PC-3 (cell line): ENCODE measurements at regions not wholly inside any gene's neighbourhood (a gene's known extent, or its start where the extent isn't known, plus 50 kb on each side); places are given as distances from the start of the nearest gene placed in this dataset.

ENCODE experiments used
- ATAC-seq: fragments of 200-7000 bp; cut with Tn5 transposase; 2 replicates; pipeline ENCODE4 v1.9.1; 2020; ENCODE audit warnings: mild to moderate bottlenecking, moderate library complexity
- BruUV-seq: library from RNA; stranded (reverse); fragments of 400-500 nt; replicated peaks from 2 replicates; lab custom pipeline; 2021; lab: Mats Ljungman, UMichigan
- CTCF ChIA-PET: fragments of 300-600 bp; sonication (Branson Sonifier 250); formaldehyde crosslinking; loops from one replicate; lab custom pipeline; 2022; ENCODE audit warnings: antibody characterized with exemption; lab: Charles Lee
- POLR2A ChIA-PET: fragments of 300-600 bp; sonication (Branson Sonifier 250); formaldehyde crosslinking; loops from one replicate; lab custom pipeline; 2022; ENCODE audit warnings: antibody characterized with exemption; ENCODE audit not compliant: unreplicated experiment; lab: Charles Lee
- DNase-seq: peaks from one replicate; pipeline ENCODE4 v3.0.0-alpha.2; 2015
- H2AFZ ChIP-seq: fragments of 300-600 bp; sonication (generic); 2 replicates; pipeline ENCODE4 v1.6.0; 2016; ENCODE audit warnings: antibody characterized with exemption, low read length
- H3F3A ChIP-seq: fragments of 300-600 bp; sonication (generic); one replicate; pipeline ENCODE4 v1.6.0; 2017; ENCODE audit warnings: antibody characterized with exemption, low read length, control low read depth, mild to moderate bottlenecking; ENCODE audit not compliant: unreplicated experiment
- H3K27ac ChIP-seq: fragments of 300-600 bp; sonication (generic); 2 replicates; pipeline ENCODE4 v1.5.1; 2016; ENCODE audit warnings: mild to moderate bottlenecking, low read length
- H3K27me3 ChIP-seq: fragments of 300-600 bp; sonication (generic); 2 replicates; pipeline ENCODE4 v1.6.1; 2016; ENCODE audit warnings: low read length, mixed read lengths
- H3K36me3 ChIP-seq: fragments of 300-600 bp; sonication (generic); 2 replicates; pipeline ENCODE4 v1.6.1; 2016; ENCODE audit warnings: low read depth, mixed run types, low read length, mixed read lengths
- H3K4me1 ChIP-seq: fragments of 300-600 bp; sonication (generic); 2 replicates; pipeline ENCODE4 v1.5.1; 2016; ENCODE audit warnings: low read length; ENCODE audit not compliant: insufficient read depth
- H3K4me2 ChIP-seq: fragments of 300-600 bp; sonication (generic); 2 replicates; pipeline ENCODE4 v1.6.0; 2016; ENCODE audit warnings: low read length
- H3K4me3 ChIP-seq: fragments of 300-600 bp; sonication (generic); 2 replicates; pipeline ENCODE4 v1.5.1; 2016; ENCODE audit warnings: mild to moderate bottlenecking, low read length, mixed read lengths
- H3K79me2 ChIP-seq: fragments of 300-600 bp; sonication (generic); 2 replicates; pipeline ENCODE4 v1.6.1; 2017; ENCODE audit warnings: low read length, mixed read lengths
- H3K9ac ChIP-seq: fragments of 300-600 bp; sonication (generic); 2 replicates; pipeline ENCODE4 v1.6.0; 2016; ENCODE audit warnings: mild to moderate bottlenecking, low read length
- H3K9me2 ChIP-seq: fragments of 300-600 bp; sonication (generic); replicated peaks from 2 replicates; pipeline ENCODE4 v1.6.1; 2016; ENCODE audit warnings: mixed run types, low read length, mixed read lengths
- H3K9me3 ChIP-seq: fragments of 300-600 bp; sonication (generic); 2 replicates; pipeline ENCODE4 v1.6.1; 2016; ENCODE audit warnings: low read length, mixed read lengths
- H4K20me1 ChIP-seq: fragments of 300-600 bp; sonication (generic); 2 replicates; pipeline ENCODE4 v1.6.1; 2016; ENCODE audit warnings: low read length, mixed read lengths
- EZH2 ChIP-seq: fragments of 300-600 bp; sonication (generic); IDR thresholded peaks from one replicate; pipeline ENCODE4 v1.6.1; 2017; ENCODE audit warnings: antibody characterized with exemption, mild to moderate bottlenecking, low read length; ENCODE audit not compliant: unreplicated experiment
- EZH2phosphoT487 ChIP-seq: fragments of 300-600 bp; sonication (generic); IDR thresholded peaks from 2 replicates; pipeline ENCODE4 v1.6.1; 2018; ENCODE audit warnings: mild to moderate bottlenecking, antibody characterized with exemption, low read length, borderline replicate concordance
- intact Hi-C: fragments of 100-400 bp; cut with micrococcal nuclease; formaldehyde crosslinking; loops from 2 replicates; pipeline ENCODE4 v1.9.0; 2023
- TF ChIP-seq, protein P1 (sequence below): fragments of 300-600 bp; sonication (generic); conservative IDR thresholded peaks from 2 replicates; pipeline ENCODE4 v1.5.1; 2017; ENCODE audit warnings: antibody characterized with exemption, low read depth, mild to moderate bottlenecking, low read length

DNA sequence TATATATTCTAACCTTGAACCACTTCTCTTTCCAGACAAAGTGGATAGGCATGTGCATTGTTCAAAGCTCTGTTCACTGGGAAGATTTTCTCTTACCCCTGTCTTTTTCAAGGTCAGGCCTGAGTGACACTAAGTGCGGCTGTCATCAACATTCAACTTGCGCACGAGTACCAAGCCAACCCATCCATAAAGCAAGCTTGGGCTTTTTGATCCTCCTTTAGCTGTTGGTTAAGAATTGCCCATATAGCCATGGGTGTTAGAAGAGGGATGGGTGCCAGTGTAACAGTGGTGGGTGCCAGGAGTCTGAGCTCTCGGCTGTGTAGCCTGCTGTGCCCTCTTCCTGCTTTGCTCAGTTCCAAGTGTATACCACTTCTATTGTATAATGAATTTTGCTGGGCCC is 136.1 kb downstream of the GLUL start:
- Histone ChIP-seq H3K9me2 (no peaks in the 10 kb centered on the region), H2AFZ (no peak overlapping the region), H3F3A (no peaks in the 10 kb centered on the region), H3K27me3 (no peaks in the 10 kb centered on the region), H3K36me3 (no peaks in the 10 kb centered on the region), H3K4me3 (no peak overlapping the region), H3K27ac (no peak overlapping the region), H3K4me2 (no peak overlapping the region), H3K9me3 (no peaks in the 10 kb centered on the region), H3K79me2 (no peaks in the 10 kb centered on the region), H3K9ac (no peak overlapping the region), H4K20me1 (no peaks in the 10 kb centered on the region), H3K4me1 (peaks cover 10% of the 10 kb centered on the region)
- ChIA-PET POLR2A (no interaction called here), CTCF (no interaction called here)
- TF ChIP-seq EZH2phosphoT487 (no peak), EZH2 (no peak)
- TF ChIP-seq, protein P1, sequence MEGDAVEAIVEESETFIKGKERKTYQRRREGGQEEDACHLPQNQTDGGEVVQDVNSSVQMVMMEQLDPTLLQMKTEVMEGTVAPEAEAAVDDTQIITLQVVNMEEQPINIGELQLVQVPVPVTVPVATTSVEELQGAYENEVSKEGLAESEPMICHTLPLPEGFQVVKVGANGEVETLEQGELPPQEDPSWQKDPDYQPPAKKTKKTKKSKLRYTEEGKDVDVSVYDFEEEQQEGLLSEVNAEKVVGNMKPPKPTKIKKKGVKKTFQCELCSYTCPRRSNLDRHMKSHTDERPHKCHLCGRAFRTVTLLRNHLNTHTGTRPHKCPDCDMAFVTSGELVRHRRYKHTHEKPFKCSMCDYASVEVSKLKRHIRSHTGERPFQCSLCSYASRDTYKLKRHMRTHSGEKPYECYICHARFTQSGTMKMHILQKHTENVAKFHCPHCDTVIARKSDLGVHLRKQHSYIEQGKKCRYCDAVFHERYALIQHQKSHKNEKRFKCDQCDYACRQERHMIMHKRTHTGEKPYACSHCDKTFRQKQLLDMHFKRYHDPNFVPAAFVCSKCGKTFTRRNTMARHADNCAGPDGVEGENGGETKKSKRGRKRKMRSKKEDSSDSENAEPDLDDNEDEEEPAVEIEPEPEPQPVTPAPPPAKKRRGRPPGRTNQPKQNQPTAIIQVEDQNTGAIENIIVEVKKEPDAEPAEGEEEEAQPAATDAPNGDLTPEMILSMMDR = no peak
- ATAC-seq (no peak), DNase-seq (no peak)
- no TSS peak for BruUV-seq
- intact Hi-C loops = no loop called here

DNA sequence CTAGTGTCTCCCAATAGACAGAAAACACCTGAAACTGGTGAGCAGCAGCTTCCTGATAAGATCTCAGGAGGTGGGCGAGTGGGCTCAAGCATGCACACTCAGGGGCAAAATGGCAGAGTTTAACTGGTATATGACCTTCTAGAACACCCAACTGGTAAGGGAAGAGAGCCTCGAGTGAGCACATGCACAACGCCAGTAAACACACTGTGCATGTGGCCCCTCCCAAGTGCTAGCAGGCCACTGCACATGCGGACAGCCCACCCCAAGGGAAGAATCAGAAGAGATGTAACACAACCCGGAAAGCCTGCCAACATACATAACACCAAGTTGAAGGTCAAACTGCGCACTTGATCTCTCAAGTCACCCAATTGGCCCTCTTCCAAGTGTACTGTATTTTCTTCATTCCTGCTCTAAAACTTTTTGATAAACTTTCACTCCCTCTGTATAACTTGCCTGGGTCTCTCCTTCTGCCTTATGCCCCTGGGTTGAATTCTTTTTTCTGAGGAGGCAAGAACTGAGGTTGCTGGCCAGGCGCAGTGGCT is 138.2 kb downstream of the GLUL start:
- Histone ChIP-seq H3K9me2 (no peaks in the 10 kb centered on the region), H2AFZ (no peak overlapping the region), H3K79me2 (no peaks in the 10 kb centered on the region), H3K27ac (no peak overlapping the region), H3K4me1 (peaks cover 4% of the 10 kb centered on the region; the same call in 1 of the 2 replicates), H3K9ac (no peak overlapping the region), H3K36me3 (no peaks in the 10 kb centered on the region), H3K4me3 (no peak overlapping the region), H4K20me1 (no peaks in the 10 kb centered on the region), H3F3A (no peaks in the 10 kb centered on the region), H3K9me3 (no peaks in the 10 kb centered on the region), H3K4me2 (no peak overlapping the region), H3K27me3 (no peaks in the 10 kb centered on the region)
- DNase-seq (no peak), ATAC-seq (no peak)
- ChIA-PET CTCF (no interaction called here), POLR2A (no interaction called here)
- BruUV-seq = no TSS peak
- intact Hi-C loops = no loop called here
- TF ChIP-seq, protein P1 = no peak
- TF ChIP-seq EZH2phosphoT487 (no peak), EZH2 (no peak)

DNA sequence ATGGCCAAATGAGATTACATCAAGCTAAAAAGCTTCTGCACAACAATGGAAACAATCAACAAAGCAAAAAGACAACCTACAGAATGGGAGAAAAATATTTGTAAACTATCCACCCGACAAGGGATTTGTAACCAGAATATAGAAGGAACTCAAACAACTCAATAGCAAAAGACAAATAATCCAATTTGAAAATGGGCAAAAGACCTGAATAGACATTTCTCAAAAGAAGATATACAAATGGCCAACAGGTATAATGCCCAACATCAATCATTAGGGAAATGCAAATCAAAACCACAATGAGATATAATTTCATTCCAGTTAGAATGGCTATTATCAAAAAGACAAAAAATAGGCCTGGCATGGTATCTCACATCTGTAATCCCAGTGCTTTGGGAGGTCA is 140.0 kb downstream of the GLUL start:
- H3K79me2 ChIP-seq = no peaks in the 10 kb centered on the region
- CTCF ChIA-PET = interaction anchor here (0.6 kb wide), 1 partner anchor 171 kb away, joined by 3 read pairs; no protein-coding TSS in a partner anchor
- intact Hi-C loops = no loop called here
- DNase-seq (no peak), ATAC-seq (no peak)
- H3K27me3 ChIP-seq = no peaks in the 10 kb centered on the region
- H2AFZ ChIP-seq = no peak overlapping the region
- no peaks in the 10 kb centered on the region for H3F3A ChIP-seq
- peaks cover 4% of the 10 kb centered on the region; the same call in 1 of the 2 replicates for H3K4me1 ChIP-seq
- no TSS peak for BruUV-seq
- H4K20me1 ChIP-seq = no peaks in the 10 kb centered on the region
- H3K27ac ChIP-seq = no peak overlapping the region
- POLR2A ChIA-PET = no interaction called here
- H3K9me2 ChIP-seq = no peaks in the 10 kb centered on the region
- H3K36me3 ChIP-seq = no peaks in the 10 kb centered on the region
- H3K4me3 ChIP-seq = no peak overlapping the region
- no peak for TF ChIP-seq EZH2phosphoT487
- no peak for TF ChIP-seq EZH2
- TF ChIP-seq, protein P1 = no peak
- no peak overlapping the region for H3K9ac ChIP-seq
- H3K4me2 ChIP-seq = no peak overlapping the region
- H3K9me3 ChIP-seq = no peaks in the 10 kb centered on the region
